GM11168 (cell line): ENCODE measurements at regions not wholly inside any gene's neighbourhood (a gene's known extent, or its start where the extent isn't known, plus 50 kb on each side); places are given as distances from the start of the nearest gene placed in this dataset.

Source experiments
- in situ Hi-C: fragments of 300-500 bp; cut with MboI; formaldehyde crosslinking; loops from one replicate; pipeline ENCODE4 v1.12.0; 2022; ENCODE audit warnings: low sequenced_read_pairs; ENCODE audit not compliant: unreplicated experiment

DNA sequence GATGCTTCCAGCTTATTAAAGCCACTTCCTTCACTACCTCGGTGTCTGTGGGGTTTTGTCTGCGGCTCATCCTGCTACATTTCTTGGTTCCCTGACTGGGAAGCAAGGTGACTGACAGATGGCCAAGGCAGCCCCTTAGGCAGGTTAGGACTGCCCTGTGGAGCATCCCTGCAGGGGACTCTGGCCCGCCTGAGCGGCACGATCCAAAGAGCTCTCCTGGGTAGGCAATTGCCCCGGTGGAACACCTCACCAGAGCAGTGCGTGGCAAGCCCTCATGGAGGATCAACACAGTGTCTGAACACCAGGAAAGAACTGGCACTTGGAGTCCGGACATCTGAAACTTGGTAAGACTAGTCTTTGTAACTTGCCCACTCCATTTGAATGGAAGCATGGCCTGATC lies 1143.4 kb downstream of the ARAP2 start:
- in situ Hi-C loops = no loop called here

- in situ Hi-C loops = no loop called here
These were observed 1142.2 kb downstream of the ARAP2 start for GRCh38 chr4:35102066-35102465.

DNA sequence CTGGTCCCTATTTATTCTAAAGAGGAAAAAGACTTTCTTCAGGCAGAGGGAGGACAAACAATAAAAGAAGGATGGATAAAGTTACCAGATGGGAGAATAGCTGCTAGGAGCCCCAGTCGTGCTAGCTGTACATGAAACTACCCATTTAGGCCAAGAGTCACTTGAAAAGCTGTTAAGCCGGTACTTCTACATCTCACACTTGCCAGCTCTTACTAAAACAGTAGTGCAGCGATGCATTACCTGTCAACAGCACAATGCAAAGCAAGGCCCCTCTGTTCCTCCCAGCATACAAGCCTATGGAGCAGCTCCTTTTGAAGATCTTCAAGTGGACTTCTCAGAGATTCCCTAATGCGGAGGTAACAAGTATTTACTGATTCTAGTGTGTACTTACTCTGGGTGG lies 1138.8 kb downstream of the ARAP2 start:
- in situ Hi-C loops = no loop called here

GRCh38 chr4:35106091-35106734 lies 1138.1 kb downstream of the ARAP2 start:
- in situ Hi-C loops = no loop called here

DNA sequence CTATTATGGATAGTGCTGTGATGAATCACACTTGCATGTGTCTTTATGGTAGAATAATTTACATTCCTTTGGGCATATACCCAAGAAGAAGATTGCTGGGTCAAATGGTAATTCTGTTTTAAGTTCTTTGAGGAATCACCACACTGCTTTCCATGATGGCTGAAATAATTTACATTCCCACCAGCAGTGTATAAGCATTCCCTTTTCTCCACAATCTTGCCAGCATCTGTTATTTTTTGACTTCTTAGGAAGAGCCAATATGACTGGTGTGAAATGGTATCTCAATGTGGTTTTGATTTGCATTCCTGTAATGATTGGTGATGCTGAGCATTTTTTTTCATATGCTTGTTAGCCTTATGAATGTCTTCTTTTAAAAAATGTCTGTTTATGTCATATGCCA lies 1120.2 kb downstream of the ARAP2 start:
- in situ Hi-C loops = no loop called here

DNA sequence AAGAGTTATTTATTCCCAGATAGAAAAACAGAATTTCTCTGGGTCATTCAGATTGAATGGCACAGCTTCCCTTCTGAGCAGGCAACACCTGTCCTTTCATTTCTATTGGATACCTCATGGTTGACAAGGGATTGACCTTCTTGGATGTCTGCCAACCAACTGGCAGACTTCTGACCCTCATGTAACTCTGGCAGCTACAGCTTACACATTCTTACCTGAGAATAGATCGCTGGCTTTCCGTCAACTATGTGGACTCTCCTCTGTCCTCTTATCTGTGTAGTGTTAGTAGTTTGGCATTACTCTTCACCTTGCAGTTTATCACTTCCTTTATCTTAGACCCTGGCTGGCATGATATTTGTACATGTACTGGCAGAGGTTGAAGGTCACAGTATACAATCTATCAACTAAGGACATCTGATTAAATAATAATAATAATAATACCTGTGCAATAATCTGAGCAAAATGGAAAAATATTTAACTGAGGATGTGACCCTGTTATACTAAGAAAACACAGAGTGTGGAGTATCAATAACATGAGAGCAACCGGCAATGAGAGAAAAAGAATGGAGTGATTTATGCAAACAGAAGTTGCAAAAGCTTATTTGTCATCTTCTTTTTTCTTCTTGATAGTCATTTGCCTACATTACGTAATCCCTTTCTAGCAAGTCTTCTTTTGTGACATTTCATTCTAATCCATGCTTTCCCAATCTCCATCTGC lies 1118.2 kb downstream of the ARAP2 start:
- in situ Hi-C loops = no loop called here

DNA sequence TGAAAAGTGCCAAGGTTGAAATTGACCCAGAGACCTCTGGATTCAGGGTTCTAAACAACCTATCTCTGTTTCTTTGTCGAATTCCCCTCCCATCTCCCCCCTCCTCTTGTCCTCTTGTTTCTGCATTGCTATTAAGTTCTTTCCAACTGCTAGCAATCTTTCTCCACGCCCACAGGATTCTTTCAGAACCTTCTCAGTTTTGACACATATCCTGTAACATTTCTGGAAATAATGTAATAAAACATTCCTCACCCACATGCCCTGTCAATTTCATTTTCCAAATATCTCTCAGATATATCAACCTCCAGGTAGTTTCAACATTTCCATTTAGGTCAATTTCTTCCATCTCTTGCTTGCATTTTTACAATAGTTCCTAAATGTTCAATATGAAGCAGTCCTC lies 1105.9 kb downstream of the ARAP2 start:
- in situ Hi-C loops = no loop called here

DNA sequence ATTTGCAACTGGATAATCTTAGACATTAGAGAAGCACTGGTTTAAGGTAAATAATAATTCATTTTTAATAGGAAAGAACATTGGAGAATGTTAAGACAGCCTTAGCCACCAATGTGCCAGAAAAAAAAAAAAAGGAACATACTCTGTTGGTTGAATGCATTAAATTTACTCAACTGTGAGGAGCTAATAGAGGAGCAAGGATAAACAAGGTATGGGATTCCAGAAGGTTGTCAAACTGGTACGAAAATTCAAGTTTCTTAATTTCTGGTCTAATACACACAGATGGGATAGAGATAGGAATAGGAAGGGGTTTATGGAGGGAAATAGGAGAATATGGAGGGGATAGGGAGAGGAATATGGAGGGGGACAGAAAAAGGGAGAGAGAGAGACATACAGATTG lies 1096.6 kb downstream of the ARAP2 start:
- in situ Hi-C loops = no loop called here

DNA sequence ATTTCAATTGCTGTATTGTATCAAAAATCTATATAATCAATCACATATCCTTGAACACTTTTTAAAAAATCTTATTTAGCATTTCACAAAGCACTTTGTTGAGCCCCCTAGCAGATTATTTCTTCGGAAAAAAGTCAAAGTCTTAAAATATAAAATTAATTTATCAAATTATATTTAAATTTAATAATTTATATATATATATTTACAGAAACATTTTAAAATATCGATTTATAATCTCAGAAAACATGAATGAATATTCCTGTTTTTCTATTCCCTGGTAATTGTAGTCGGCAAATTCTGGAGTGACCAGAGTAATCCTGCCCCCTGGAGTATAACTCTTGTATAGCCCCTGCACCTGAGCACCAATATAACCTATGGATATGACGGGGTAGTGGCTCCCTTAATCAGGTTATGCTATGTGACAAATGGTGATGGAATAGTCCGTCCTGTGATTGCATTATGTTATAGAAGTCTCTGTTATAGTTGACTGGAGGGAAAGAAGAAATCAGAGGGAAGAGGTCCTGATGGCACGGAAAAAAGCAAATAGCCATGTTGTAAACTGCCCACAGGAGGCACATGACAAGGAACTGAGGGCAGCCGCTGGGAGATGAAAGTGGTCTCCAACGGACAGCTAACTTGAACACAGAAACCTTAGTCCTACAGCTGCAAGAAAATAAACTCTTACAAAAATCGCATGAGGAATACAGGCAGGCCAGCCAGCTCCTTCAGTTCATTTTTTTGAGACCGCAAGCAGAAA lies 1092.3 kb downstream of the ARAP2 start:
- in situ Hi-C loops = no loop called here

DNA sequence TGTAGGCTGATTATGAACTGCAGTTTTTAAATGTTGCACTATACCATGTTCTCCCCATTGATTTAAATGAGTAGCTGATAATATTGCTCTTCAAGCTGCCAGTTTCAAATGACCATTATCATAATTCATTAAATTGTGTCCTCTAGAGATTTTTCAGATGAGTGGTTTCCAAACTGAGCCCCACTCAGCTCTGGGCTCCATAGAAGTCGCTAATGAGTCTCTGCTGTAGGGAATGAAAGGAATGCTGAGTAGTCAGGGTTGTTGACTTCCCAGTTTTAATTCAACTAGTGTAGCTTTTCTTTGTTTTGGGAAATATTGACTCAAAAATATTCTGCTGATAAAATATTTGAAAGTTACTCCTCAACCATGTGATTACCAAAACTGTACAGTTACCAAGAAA lies 1081.1 kb downstream of the ARAP2 start:
- in situ Hi-C loops = no loop called here

GRCh38 chr4:35164063-35164462 lies 1080.3 kb downstream of the ARAP2 start:
- in situ Hi-C loops = no loop called here

DNA sequence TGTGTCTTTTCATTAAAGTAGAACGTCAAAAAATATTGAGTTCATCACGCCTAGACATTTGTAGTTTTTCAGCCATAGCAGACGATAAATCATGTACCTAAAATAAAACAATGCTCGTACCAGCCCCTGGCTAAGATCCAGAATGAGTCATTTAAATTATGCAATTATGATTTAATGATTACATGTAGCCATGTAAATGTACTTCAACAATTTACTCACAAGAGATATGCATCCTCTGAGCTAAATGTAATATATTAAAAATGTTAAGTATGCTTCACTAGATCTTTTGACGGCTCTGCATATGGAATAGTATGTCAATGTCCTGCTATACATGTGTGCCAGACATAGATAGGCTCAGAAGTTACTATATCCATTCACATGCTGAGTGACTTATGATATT lies 1077.8 kb downstream of the ARAP2 start:
- in situ Hi-C loops = no loop called here

- in situ Hi-C loops = no loop called here
These were observed 1076.9 kb downstream of the ARAP2 start for GRCh38 chr4:35167385-35167784.

DNA sequence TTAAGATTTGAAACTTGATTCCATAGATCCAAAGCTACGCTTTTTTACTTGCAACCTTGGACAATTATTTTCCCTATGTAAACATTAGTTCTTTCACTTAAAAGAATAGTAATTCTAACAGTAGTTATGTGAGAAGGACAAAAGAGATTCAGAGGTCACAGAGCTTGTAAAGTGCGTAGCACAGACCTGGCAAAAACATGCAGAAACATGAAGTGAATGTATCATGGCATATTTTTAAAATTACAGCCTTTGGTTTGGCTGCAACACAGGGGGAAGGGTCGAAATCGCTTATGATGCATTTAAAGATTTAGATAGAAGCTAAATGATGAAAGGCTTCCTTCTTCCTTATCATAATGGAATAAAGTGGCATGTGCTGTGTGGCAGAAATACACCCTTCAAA lies 1068.8 kb downstream of the ARAP2 start:
- in situ Hi-C loops = no loop called here

- in situ Hi-C loops = no loop called here
These were observed 1068.4 kb downstream of the ARAP2 start for GRCh38 chr4:35175894-35176293.

GRCh38 chr4:35182451-35182850 lies 1061.9 kb downstream of the ARAP2 start:
- in situ Hi-C loops = no loop called here

DNA sequence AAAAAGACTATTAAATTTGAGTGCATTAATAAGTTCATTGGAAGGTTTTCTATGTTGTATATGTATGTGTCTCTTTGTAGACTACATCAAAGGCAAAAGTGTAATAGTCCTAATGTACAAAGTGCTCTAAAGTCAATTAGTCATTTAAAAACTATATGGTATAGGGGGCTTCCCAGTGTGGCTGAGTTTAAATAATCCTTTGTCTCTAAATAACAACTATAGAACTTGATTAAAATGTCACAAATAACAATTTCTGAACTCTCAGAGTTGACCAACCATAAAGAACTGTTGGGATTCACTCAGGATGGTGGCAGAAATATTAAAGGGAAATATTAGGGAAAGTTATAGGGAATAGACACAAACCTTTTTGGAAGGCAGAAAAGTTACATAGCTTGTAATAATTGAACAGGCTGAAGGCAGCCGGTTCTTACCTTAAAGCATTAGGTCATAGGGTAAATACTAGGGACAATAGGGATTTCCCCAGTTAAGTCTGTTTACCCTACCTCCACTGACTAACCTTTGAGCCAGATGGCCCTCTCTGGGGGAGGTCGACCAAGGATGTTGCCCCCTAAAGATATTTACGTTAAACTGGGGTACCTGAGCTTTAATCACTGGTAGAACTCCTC lies 1054.2 kb downstream of the ARAP2 start:
- in situ Hi-C loops = no loop called here

DNA sequence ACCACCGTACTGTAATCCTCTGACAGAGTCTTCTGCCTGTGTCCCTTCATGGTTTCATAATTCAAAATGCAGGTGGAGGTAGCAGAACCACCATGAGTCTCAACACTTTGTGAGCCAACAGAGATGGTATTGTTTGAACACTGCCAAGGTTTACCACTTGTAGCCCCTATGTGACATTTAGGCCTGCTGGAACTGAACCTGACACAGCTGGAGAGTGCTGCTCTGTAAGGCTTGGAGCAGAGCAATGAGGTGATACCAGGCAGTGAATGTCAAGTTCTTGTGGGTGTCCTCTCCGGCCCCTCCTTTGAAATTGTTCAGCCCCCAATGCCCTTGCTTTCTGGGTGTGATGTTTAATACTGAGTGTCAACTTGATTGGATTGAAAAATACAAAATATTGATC lies 1042.9 kb downstream of the ARAP2 start:
- in situ Hi-C loops = no loop called here

DNA sequence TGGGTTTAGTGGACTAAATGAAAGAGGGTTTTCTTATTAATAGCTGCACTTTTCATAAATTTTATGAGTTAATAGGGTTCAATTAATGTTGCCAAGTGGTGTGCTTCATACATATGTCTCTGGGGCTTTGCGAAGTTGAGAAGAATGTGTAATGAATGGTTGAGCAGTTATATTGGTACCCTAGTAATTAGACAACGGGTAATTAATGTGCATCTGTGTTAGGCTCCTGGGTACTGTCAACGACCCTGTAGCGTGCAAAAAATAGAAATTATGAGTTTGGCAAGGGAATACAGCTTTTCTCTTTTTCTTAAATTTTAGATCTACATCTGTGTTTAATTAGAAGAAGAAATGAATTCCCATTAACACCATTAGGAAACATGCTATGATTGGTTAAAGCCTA lies 1027.7 kb downstream of the ARAP2 start:
- in situ Hi-C loops = no loop called here

GRCh38 chr4:35217331-35217730 lies 1027.0 kb downstream of the ARAP2 start:
- in situ Hi-C loops = no loop called here

DNA sequence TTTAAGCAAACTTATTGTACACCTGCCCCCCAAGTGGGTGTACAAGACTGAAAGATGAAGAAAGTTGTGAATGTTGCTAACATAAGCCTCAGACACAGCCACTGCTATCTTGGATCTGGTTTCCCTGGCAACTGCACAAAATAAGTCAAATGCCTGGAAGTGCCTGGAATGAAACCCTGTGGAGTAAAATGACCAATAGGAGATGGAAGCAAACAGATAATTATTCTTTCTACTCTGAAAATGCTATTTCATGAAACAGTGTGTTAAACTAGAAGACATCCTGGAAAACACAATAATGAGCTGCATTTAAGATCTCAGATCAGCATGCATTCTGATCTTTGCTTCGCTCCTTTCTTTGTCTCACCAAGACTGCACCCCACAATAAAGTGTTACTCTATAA lies 1016.0 kb downstream of the ARAP2 start:
- in situ Hi-C loops = no loop called here
